ENCODE measurements at regions not wholly inside any gene's neighbourhood (a gene's known extent, or its start where the extent isn't known, plus 50 kb on each side); places are given as distances from the start of the nearest gene placed in this dataset.

GRCh38 chr6:140548366-140548765, 1173.9 kb upstream of the CITED2 start:
- no peak for DNase-seq
- CTCF ChIA-PET, result no interaction called here
- no peaks in the 10 kb centered on the region for H3K9me3 Mint-ChIP-seq

DNA sequence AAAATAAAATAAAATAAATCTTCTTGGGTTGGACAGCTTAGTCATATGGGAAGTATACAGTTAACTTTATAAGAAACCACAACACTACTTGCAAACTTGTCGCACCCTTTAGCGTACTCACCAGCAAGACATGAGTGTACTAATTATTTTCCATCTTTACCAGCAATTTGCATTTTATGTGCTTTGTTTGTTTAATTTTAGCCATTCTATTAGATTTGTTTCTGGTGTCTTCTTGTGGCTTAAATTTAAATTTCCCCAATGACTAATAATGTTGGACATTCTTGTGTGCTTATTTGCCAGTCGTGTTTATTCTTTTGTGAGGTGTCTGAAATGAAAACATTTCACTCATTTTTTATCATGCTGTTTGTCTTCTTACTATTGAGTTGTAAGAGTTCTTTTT, 1172.2 kb upstream of the CITED2 start:
- Mint-ChIP-seq H3K27me3 (no peaks in the 10 kb centered on the region), H3K36me3 (no peaks in the 10 kb centered on the region), H3K27ac (no peak overlapping the region), H3K4me3 (no peak overlapping the region), H3K9me3 (no peaks in the 10 kb centered on the region), H3K4me1 (no peaks in the 10 kb centered on the region)
- CTCF ChIA-PET, result no interaction called here
- no peak for DNase-seq

More at GRCh38 chr6:140548366-140548765, 1173.9 kb upstream of the CITED2 start:
- H3K4me1 Mint-ChIP-seq, result no peaks in the 10 kb centered on the region
- no peak overlapping the region for H3K27ac Mint-ChIP-seq
- no peaks in the 10 kb centered on the region for H3K36me3 Mint-ChIP-seq
- H3K27me3 Mint-ChIP-seq, result no peaks in the 10 kb centered on the region
- no peak overlapping the region for H3K4me3 Mint-ChIP-seq

DNA sequence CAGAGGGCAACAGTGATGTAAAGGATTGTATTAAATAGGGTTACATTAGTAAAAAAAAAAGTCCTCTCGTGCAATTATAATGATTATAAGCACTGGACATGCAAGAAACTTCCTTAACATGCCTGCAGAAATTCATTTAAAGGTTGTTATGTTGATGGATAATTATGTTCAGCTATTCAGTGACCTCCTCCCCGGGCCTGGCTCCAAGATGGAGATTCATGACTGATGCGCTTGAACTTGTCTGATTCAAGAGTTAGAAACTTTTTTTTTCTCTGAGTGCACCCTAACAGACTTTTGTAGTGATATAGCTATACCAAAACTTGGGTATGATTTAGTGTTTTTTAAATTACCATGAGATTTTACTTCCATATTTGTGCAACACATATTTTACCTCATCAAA, 1170.0 kb upstream of the CITED2 start:
- H3K4me1 Mint-ChIP-seq, result no peaks in the 10 kb centered on the region
- H3K27me3 Mint-ChIP-seq, result no peaks in the 10 kb centered on the region
- DNase-seq, result no peak
- CTCF ChIA-PET, result interaction anchor here (0.7 to 0.9 kb wide), 2 partner anchors 9 to 117 kb away, joined by 3 read pairs; no protein-coding TSS in a partner anchor
- no peak overlapping the region for H3K4me3 Mint-ChIP-seq
- no peak overlapping the region for H3K27ac Mint-ChIP-seq
- H3K36me3 Mint-ChIP-seq, result no peaks in the 10 kb centered on the region
- H3K9me3 Mint-ChIP-seq, result no peaks in the 10 kb centered on the region

GRCh38 chr6:140542863-140543262, 1168.4 kb upstream of the CITED2 start:
- Mint-ChIP-seq H3K4me3 (no peak overlapping the region), H3K4me1 (no peaks in the 10 kb centered on the region), H3K9me3 (no peaks in the 10 kb centered on the region), H3K36me3 (no peaks in the 10 kb centered on the region), H3K27ac (no peak overlapping the region), H3K27me3 (no peaks in the 10 kb centered on the region)
- CTCF ChIA-PET, result no interaction called here
- DNase-seq, result no peak

DNA sequence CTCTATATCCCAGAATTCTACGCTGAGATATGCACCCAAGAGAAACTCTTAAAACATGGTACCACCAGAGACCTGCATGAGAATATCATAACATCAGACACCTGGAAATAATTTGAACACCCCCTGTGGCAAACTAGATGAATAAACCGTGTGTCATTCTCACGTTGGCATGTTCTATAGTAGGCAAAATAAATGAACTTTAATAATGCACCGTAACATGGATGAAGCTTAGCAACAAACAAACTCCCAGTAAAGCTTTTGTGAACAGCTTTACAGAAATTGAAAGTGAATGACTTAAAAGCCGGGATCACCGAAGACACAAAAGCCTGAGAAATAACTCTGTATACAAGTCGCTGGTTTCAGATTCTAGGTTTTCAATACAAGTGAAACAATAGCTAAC, 1166.8 kb upstream of the CITED2 start:
- CTCF ChIA-PET, result no interaction called here
- Mint-ChIP-seq H3K4me3 (no peak overlapping the region), H3K36me3 (no peaks in the 10 kb centered on the region), H3K9me3 (no peaks in the 10 kb centered on the region), H3K4me1 (no peaks in the 10 kb centered on the region), H3K27ac (no peak overlapping the region), H3K27me3 (no peaks in the 10 kb centered on the region)
- no peak for DNase-seq

GRCh38 chr6:140540743-140541142, 1166.3 kb upstream of the CITED2 start:
- CTCF ChIA-PET, result no interaction called here
- no peak overlapping the region for H3K4me3 Mint-ChIP-seq
- H3K27ac Mint-ChIP-seq, result no peak overlapping the region
- DNase-seq, result no peak
- no peaks in the 10 kb centered on the region for H3K9me3 Mint-ChIP-seq
- H3K27me3 Mint-ChIP-seq, result no peaks in the 10 kb centered on the region
- H3K36me3 Mint-ChIP-seq, result no peaks in the 10 kb centered on the region
- no peaks in the 10 kb centered on the region for H3K4me1 Mint-ChIP-seq

- Mint-ChIP-seq H3K27me3 (no peaks in the 10 kb centered on the region), H3K27ac (no peak overlapping the region), H3K36me3 (no peaks in the 10 kb centered on the region), H3K4me1 (no peaks in the 10 kb centered on the region), H3K4me3 (no peak overlapping the region), H3K9me3 (no peaks in the 10 kb centered on the region)
- CTCF ChIA-PET, result no interaction called here
- no peak for DNase-seq
Observed at GRCh38 chr6:140538926-140539325, 1164.5 kb upstream of the CITED2 start.

DNA sequence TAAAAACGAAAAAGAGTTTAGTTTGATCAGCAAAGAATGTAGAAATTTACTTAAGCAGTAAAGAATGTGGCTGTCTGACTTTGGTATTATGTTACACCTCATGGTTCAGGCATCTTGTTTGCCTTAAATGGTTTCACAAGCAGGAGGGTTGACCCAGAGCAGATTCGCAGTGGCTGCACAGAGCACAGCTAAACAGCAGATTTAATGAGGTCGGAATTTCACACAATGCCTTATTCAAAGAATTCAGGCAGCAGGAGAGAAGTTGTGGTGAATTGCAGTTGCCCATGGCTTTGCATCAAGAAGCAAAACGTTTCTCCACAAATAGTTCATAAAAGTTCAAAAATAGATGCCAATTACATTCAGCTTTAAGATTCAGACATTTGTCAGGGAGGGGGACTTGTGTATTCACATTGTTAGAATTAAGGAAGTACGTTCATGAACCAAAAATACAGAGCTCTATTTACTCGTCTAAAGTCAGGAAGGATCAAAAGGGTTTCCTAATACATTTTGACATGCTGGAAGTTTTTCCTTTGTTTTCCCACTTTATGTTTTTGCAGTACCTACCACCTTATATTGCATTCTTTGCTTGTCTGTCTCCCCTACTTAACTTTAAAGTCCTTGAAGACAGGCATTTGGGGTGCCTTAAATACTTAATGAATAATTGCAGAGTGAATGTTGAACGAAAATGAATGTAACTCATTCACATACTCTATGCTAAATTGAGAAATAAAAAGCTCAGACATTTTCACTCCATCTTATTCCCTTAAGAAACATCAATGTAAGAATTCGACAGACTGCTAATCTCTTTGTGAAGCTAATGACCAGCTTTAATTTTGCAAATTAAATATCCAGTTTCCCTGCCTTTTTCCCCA, 1163.6 kb upstream of the CITED2 start:
- no peak overlapping the region for H3K4me3 Mint-ChIP-seq
- DNase-seq, result no peak
- H3K36me3 Mint-ChIP-seq, result no peaks in the 10 kb centered on the region
- H3K4me1 Mint-ChIP-seq, result no peaks in the 10 kb centered on the region
- no peaks in the 10 kb centered on the region for H3K27me3 Mint-ChIP-seq
- no peak overlapping the region for H3K27ac Mint-ChIP-seq
- CTCF ChIA-PET, result no interaction called here
- no peaks in the 10 kb centered on the region for H3K9me3 Mint-ChIP-seq

- no peak overlapping the region for H3K4me3 Mint-ChIP-seq
- CTCF ChIA-PET, result no interaction called here
- H3K27me3 Mint-ChIP-seq, result no peaks in the 10 kb centered on the region
- H3K4me1 Mint-ChIP-seq, result no peaks in the 10 kb centered on the region
- H3K27ac Mint-ChIP-seq, result no peak overlapping the region
- no peak for DNase-seq
- H3K36me3 Mint-ChIP-seq, result no peaks in the 10 kb centered on the region
- no peaks in the 10 kb centered on the region for H3K9me3 Mint-ChIP-seq
Observed at GRCh38 chr6:140537211-140537610, 1162.8 kb upstream of the CITED2 start.

DNA sequence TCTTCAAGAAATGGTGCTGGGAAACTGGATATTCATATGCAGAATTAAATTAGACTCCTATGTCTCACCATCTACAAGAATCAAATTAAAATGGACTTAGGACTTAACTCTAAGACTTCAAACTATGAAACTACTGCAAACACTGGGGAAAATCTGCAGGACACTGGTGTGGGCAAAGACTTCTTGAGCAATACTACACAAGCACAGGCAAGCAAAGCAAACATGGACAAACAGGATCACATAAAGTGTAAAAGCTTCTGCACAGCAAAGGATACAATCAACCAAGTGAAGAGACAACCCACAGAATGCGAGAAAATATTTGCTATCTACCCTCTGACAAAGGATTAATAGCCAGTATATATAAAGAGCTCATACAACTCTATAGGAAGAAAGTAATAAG, 1161.1 kb upstream of the CITED2 start:
- no peaks in the 10 kb centered on the region for H3K4me1 Mint-ChIP-seq
- H3K9me3 Mint-ChIP-seq, result no peaks in the 10 kb centered on the region
- DNase-seq, result no peak
- H3K27me3 Mint-ChIP-seq, result no peaks in the 10 kb centered on the region
- CTCF ChIA-PET, result interaction anchor here (1.3 kb wide), 1 partner anchor 9 kb away, joined by 3 read pairs; no protein-coding TSS in a partner anchor
- no peak overlapping the region for H3K4me3 Mint-ChIP-seq
- H3K27ac Mint-ChIP-seq, result no peak overlapping the region
- no peaks in the 10 kb centered on the region for H3K36me3 Mint-ChIP-seq

- no peak for DNase-seq
- H3K4me3 Mint-ChIP-seq, result no peak overlapping the region
- H3K4me1 Mint-ChIP-seq, result no peaks in the 10 kb centered on the region
- H3K9me3 Mint-ChIP-seq, result no peaks in the 10 kb centered on the region
- H3K27ac Mint-ChIP-seq, result no peak overlapping the region
- no peaks in the 10 kb centered on the region for H3K36me3 Mint-ChIP-seq
- CTCF ChIA-PET, result no interaction called here
- H3K27me3 Mint-ChIP-seq, result no peaks in the 10 kb centered on the region
Observed at GRCh38 chr6:140533526-140533925, 1159.1 kb upstream of the CITED2 start.

DNA sequence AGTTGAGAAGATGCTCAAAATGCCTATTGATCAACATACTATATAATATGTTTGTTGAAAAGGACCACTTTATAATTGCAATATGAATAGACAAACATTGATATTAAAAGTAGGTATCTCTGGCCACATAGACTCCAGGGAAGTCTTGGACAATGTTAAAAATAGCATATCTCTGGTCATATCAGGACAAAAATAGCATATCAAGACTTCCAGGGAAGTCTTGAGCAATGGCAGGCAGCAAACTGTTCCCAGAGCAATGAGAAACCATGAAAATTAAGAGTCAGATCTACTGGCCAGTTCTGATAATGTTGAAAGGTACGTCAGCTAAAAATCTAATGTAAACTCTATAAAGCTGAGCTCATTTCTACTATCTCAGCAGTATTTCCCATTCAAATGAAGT, 1130.3 kb upstream of the CITED2 start:
- no peaks in the 10 kb centered on the region for H3K9me3 Mint-ChIP-seq

DNA sequence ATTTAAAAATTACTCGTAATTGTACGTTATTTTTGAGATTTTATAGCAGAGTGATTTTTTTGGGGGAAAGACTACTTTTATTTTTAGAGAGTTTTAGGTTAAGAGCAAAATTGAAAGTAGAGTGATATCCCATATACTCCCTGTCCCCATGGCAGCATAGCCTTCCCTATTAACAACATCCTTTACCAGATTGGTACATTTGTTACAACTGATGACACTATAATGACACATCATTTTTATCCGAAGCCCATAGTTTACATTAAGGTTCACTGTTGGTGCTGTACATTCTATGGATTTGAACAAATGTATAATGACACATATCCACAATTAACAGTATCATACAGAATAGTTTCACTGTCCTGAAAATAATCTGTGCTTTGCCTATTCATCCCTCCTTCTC, 1126.4 kb upstream of the CITED2 start:
- CTCF ChIA-PET, result no interaction called here
- Mint-ChIP-seq H3K27ac (no peak overlapping the region), H3K27me3 (no peaks in the 10 kb centered on the region), H3K36me3 (no peaks in the 10 kb centered on the region), H3K4me3 (no peak overlapping the region), H3K4me1 (no peaks in the 10 kb centered on the region), H3K9me3 (no peaks in the 10 kb centered on the region)
- no peak for DNase-seq

More for the DNA sequence above, 1130.3 kb upstream of the CITED2 start:
- Mint-ChIP-seq H3K27me3 (no peaks in the 10 kb centered on the region), H3K4me3 (no peak overlapping the region), H3K27ac (no peak overlapping the region), H3K36me3 (no peaks in the 10 kb centered on the region), H3K4me1 (no peaks in the 10 kb centered on the region)
- no peak for DNase-seq
- CTCF ChIA-PET, result no interaction called here

- CTCF ChIA-PET, result no interaction called here
- H3K4me3 Mint-ChIP-seq, result no peak overlapping the region
- H3K9me3 Mint-ChIP-seq, result peaks cover under 1% of the 10 kb centered on the region
- H3K36me3 Mint-ChIP-seq, result no peaks in the 10 kb centered on the region
- no peaks in the 10 kb centered on the region for H3K4me1 Mint-ChIP-seq
- no peak overlapping the region for H3K27ac Mint-ChIP-seq
- DNase-seq, result no peak
- no peaks in the 10 kb centered on the region for H3K27me3 Mint-ChIP-seq
Observed at GRCh38 chr6:140499607-140500006, 1125.2 kb upstream of the CITED2 start.

DNA sequence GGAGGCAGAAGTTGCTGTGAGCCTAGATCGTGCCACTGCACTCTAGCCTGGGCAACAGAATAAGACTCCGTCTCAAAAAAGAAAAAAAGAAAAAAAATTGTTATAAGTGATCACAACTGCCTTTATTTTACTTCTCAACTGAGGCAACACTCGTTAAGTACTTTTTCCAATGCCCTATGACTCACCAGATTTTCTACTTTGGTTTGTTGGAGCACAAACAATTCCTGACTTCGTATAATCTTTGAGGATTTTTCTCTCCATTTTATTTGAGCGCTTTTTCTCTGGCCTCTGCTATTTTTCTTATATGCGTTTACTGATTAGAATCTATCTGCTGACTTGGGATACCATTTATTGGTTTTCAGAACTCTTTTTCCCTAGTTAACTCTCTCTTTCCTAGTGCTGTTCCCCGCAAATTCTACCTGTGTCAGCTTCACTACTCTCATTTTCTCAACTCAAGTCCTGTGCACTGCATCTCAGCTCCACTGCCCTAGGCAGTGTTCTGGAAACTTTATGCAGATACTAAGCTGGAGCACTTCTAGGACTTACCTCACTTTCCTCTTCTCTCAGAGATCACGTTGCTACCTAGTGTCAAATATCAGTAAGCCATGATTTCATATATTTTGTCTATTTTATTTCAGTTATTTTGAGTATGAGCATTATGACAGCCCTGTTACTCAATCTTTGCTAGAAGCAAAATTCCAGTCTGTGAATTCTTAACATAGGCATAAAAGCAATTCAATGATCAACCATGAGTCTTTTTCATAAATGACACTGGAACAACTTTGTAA, 1120.1 kb upstream of the CITED2 start:
- no peak overlapping the region for H3K27ac Mint-ChIP-seq
- CTCF ChIA-PET, result no interaction called here

More for the DNA sequence above, 1120.1 kb upstream of the CITED2 start:
- no peak overlapping the region for H3K4me3 Mint-ChIP-seq
- no peaks in the 10 kb centered on the region for H3K36me3 Mint-ChIP-seq
- H3K27me3 Mint-ChIP-seq, result no peaks in the 10 kb centered on the region
- peaks cover 3% of the 10 kb centered on the region for H3K9me3 Mint-ChIP-seq
- DNase-seq, result no peak
- no peaks in the 10 kb centered on the region for H3K4me1 Mint-ChIP-seq
